HEK293T (cell line): ENCODE measurements at regions not wholly inside any gene's neighbourhood (a gene's known extent, or its start where the extent isn't known, plus 50 kb on each side); places are given as distances from the start of the nearest gene placed in this dataset.

Experiments used
- FOXM1 ChIP-seq: fragments of 450-650 bp; IDR thresholded peaks from 2 replicates; pipeline ENCODE4 v1.6.1; 2017; ENCODE audit warnings: mild to moderate bottlenecking, borderline replicate concordance
- SP1 ChIP-seq: fragments of 450-650 bp; IDR thresholded peaks from 2 replicates; pipeline ENCODE4 v1.6.1; 2017
- SUZ12 ChIP-seq: fragments of 450-650 bp; IDR thresholded peaks from 2 replicates; pipeline ENCODE4 v1.6.1; 2016; ENCODE audit warnings: mild to moderate bottlenecking
- ZNF384 ChIP-seq: fragments of 450-650 bp; IDR thresholded peaks from 2 replicates; pipeline ENCODE4 v1.6.1; 2016

- TF ChIP-seq SUZ12 = no peak
- TF ChIP-seq ZNF384 = no peak
- no peak for TF ChIP-seq SP1
- no peak for TF ChIP-seq FOXM1
Measured at GRCh38 chr6:14207448-14207847, 89.9 kb downstream of the CD83 start.
